ENCODE measurements at regions not wholly inside any gene's neighbourhood (a gene's known extent, or its start where the extent isn't known, plus 50 kb on each side); places are given as distances from the start of the nearest gene placed in this dataset.
A peak's percentile ranks its signal among the peaks of the same experiment; 100 is the strongest.

DNA sequence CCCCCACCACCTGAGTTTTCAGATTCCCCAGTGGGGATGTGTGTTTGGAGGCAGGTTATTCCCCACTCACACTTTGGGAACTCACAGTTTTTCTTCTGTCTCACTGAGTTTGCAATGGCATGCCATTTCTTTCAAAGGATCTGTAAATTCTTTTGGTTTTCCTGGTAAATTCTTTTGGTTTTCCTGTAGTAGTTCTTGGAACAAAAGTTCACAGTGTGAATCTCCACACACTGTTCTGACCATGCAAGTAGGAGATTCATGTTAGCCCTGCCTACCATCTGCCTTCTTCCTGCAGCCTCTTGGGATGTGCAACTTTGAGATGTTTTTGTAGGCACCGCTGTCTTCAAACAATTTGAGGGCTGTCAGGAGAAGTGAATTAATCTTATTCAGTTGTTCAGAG lies 165.6 kb upstream of the OGFRL1 start:
- peak; percentile 45 for DNase-seq (ENCODE audit: low read depth)

DNA sequence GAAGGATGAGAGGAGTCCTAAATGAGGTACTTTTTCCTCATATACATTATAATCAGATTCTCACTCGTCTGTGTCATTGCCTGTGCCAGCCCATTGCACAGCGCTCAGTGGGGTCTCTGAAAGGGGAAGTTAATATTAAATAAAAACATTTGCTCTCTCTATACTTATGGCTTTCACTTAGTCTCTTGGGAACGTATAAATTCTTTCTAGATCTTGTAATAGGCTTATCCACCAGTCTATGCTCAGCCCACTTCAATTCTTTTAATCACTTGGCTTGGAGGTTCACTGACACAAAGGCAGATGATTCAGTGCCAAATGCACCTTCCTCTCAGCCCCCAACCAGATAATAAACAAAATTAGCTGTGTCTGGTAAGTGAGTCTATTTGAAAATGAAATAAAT lies 164.3 kb upstream of the OGFRL1 start:
- no peak for DNase-seq (ENCODE audit: low read depth)

DNA sequence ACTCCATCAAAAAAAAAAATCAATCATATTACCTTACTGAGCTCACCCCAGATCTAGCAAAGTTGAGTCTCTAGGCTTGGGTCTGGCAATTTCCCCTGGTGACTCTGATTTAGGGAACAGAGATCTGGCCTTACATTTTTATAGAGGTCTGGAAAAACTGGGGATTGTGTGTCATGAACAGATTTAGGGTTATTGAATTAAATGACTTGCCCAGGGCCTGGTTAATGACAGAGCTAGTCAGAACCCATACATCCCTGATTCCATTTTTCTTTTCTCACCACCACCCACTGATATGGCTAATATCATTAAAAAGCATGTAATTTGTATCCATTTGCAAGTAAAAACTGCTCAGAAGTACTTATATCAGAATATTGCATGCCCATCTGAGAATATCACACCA lies 163.4 kb upstream of the OGFRL1 start:
- DNase-seq (ENCODE audit: low read depth), result no peak

DNA sequence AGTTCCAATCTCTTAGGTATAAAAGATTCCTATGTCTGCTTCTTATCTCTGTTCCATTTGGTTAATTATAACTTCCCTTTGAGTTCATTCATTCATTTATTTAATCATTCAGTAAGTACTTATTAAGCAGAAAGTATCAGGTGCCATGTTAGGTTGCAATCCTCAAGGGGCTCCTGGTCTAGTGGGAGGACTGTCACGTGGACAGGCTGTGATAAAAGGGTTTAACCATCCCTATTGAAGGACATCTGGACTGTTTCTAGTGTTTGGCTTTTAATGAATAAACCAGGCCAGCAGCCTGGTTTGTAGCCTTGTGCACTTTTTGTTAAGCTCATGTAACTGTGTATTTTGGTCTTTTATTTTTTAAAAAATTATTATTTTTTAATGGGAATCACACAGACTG lies 162.1 kb upstream of the OGFRL1 start:
- no peak for DNase-seq (ENCODE audit: low read depth)

DNA sequence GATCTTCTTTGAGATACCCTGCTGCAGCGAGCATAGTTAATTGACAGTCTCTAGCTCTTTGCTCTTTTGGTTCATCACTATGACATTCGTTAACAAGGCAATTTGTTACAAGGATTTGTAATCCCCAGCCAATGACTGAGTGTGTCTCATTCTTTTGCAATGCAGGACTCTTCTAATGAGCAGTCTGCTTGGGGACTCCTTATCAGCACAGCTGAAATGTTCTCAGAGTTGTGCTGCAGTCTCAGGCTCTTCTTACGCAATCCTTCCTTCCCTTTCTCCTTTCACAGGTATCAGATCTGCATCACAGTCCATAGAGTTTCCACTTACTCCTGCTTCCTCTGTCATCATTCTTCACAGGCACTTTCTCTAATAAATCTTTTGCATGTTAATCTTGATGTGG lies 161.2 kb upstream of the OGFRL1 start:
- no peak for DNase-seq (ENCODE audit: low read depth)

DNA sequence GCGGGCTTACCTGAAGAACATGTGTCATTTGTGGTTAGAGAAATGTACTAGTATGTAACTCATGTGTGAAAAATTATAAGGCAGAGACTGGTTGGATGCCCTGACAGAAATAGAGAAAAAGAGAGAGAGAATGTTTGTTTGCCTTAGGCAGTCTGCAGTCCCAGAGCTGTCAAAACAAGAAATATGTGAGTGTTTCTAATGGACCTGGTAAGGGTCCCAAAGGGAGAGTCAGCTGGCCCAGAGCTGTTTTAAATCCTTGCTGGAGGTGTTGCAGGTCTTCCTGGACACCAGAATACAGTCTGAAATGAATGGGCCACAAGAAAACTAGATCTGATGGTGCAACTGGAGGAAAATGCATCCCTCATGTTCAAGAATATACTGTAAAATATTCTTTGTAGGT lies 158.3 kb upstream of the OGFRL1 start:
- DNase-seq (ENCODE audit: low read depth), result no peak

DNA sequence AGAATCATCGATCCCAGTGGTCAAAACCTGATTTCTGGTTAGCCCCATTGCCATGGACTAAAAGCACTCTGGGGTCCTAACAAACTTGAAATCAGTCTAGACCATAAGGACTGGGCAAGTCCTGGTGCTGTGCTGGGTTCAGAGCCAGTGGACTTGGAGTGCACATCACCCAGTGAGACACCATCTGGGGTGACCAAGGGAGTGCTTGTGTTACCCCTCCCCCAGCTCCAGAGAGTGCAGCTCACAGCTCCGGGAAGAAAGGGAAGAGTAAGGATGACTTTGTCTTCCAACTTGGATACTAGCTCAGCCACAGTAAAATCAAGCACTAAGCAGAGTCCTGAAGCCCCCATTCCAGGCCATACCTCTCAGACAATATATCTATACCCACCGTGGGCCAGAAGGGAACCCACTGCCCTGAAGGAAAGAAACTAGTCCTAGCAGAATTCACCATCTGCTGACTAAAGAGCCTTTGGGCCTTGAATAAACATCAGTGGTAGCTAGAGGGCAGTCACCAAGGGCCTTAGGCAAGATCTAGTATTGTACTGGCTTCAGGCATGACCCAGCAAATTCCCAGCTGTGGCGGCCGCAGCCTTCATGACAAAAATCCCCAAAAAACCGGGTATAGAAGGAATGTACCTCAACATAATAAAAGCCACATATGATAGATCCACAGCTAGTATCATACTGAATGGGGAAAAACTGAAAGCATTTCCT lies 153.5 kb upstream of the OGFRL1 start:
- DNase-seq (ENCODE audit: low read depth), result no peak

DNA sequence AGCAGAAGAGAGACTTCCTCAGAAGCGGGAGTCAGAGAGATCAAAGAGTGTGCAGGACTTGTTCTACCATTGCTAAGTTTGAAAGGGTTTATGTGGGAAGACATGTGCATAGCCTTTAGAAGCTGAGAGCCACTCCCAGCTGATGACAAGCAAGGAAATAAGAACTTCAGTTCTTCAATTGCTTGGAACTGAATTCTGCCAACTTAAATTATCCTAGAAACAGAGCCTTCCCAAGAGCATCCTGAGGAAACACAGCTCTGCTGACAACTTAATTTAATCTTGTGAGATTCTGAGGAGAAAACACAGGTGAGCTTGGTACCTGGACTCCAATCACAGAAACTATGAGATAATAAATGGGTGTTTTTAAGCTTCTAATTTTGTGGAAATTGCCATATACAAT lies 150.6 kb upstream of the OGFRL1 start:
- no peak for DNase-seq (ENCODE audit: low read depth)

DNA sequence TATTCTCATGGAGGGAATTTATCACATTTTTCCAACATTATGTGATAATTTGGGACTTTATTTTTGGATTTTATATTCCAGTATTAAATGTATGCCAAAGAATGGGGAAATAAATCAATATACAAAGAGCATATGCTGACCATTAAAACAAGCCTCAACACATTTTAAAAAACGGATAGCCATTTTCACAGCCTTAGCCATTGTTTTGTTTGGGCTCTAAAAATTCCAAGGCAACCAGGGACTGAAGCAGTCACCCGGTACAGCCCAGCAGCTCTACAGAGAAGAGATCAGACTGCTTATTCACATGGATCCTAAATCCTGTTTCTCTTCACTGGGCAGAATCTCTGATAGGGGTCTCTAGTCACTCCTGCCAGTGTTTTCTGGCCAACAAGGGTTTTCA lies 150.2 kb upstream of the OGFRL1 start:
- peak; percentile 20 for DNase-seq (ENCODE audit: low read depth)

DNA sequence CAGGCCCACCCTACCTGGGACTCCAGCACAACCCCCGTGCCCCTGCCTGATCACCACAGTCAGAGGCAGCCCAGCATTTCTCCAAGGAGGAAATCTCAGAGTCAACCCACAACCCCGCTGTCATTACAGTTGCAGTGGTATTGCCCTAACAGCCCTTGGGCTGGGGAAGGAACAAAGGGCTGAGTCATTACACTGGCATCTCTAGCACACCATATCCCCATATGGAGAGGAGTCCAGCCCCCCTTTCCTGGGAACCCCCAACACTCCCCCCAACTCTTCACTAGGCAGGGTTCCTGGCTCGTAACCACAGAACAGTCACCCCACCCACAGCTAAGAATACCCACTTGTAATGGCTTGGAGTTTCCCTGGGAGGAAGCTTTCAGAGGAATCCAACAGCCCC lies 149.4 kb upstream of the OGFRL1 start:
- peak; percentile 89 for DNase-seq (ENCODE audit: low read depth)

DNA sequence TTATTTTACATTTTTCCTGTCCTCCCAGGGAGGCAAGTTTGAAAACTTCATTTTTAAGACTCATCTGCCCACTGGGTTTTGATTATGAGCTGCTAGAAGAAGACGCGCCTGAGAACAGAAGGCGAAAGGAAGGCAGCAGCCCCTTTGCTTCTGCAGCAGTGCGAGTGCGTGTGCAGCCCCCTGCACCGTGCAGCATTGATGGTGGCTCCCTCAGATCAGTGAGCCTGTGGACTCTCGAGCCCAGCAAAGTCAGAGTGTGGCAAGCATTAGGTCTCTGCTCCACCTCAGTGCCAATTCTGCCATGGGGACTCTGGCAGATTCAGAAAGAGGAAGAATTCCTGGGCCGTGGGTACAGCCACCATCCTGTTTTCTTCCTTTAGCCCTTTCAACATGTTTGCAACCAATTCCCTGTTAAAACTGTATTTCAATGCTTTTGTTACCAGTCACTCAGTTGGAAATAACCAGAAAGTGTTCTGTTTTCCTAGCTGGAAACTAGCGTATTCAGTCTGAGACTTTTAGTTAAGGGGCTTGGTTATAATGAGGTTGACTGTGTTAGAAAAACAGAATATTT lies 134.8 kb upstream of the OGFRL1 start:
- no peak for DNase-seq (ENCODE audit: low read depth)

DNA sequence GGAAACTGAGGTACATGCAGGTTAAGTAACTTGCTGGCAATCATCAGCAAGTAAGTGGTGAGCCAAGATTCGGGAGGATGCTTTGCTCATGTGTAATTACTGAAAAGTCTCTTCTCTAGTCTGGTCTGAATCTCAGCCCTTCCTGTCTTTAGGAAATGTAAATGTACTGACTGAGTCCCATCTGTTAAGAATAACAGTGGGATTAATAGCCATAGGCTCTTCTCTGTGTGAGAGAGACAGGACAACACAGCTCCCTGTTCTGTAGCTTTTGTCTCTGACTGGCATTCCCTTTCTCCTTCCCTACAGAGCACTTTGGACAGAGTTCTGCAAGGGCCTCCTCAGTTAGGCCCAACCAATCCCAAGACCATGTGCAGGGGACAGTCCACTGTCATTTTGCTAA lies 131.3 kb upstream of the OGFRL1 start:
- no peak for DNase-seq (ENCODE audit: low read depth)

DNA sequence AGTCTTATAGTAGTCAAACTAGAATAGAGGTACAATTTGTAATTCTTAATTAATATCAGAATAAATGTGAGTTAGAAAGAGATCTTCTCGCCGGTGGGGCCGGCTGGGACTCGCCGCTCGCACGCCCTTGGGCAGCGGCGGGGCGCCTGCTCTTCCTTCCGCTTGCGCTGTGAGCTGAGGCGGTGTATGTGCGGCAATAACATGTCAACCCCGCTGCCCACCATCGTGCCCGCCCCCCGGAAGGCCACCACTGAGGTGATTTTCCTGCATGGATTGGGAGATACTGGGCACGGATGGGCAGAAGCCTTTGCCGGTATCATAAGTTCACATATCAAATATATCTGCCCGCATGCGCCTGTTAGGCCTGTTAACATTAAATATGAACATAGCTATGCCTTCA lies 123.7 kb upstream of the OGFRL1 start:
- no peak for DNase-seq (ENCODE audit: low read depth)

DNA sequence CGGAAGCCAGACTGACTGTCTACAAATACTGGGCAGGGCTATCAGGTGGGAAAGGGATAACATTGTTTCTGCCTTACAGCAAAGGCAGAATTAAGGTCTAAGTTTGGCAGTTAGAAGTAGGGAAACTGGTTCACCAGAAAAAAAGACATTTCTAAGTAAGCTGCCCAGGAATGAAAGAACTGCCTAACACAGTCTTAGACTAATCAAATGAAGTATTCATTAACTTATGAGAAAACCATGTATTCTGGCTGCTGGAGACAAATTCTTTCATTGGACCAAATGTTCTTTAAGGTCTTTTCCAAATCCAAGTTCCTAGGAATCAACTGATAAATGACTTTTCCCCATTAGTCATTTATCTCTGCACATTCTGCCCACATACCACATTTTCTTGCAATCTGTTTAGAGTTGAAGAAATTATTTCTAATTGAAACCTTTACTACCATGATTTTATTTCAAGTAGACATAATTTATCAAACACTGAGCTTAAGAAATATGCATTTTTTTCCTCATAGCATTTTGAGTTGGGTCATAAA lies 120.3 kb upstream of the OGFRL1 start:
- no peak for DNase-seq (ENCODE audit: low read depth)

DNA sequence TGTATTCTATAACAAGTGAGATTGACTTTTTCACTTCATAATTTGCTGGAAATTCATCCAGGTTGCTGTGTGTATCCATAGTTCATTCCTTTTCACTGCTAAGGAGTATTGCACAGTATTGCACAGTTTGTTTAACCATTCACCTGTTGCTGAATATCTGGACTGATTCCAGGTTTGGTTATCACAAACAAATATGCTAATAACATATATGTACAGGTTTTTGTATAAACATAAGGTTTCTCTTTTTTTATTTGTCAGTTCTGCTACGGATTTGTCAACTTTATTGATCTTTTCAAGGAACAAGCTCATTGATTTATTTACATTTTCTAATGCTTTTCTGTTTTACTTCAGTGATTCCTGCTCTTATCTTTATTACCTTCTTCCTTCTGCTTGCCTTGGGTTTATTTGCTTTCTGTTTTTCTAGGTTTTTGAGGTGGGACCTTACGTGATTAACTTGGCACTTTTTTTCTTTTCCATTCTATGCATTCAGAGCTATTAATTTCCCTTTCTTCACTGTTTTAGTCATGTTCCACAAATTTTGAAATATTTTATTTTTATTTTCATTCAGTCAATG lies 117.0 kb upstream of the OGFRL1 start:
- no peak for DNase-seq (ENCODE audit: low read depth)

DNA sequence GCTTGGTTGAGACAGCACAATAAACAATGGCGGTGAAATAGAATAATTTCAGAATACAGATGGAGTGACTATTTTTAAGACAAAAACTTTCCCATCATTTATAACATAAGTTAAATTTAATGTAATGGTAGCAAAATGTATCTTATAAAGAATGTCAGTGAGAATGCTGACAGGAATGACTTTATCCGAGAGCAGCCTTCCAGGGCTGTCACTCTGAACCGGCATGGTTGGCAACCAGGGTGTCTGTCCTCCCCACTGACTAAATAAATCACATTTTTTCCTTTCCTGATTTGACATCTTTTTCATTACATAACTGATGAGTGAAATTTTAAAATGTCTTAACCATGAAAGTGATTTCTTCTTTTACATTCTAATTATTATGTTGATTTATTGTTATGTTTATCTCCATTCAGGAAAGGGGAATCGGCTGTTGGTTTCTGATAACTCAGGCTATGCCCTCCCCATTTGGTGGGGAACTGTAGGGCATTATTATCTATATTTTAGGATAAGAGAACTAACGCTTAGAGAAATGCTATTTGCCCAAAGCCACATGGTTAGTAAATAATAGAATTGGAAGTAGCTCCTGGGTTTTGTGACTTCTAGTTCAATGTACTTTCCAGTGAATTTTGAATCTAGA lies 109.2 kb upstream of the OGFRL1 start:
- no peak for DNase-seq (ENCODE audit: low read depth)

DNA sequence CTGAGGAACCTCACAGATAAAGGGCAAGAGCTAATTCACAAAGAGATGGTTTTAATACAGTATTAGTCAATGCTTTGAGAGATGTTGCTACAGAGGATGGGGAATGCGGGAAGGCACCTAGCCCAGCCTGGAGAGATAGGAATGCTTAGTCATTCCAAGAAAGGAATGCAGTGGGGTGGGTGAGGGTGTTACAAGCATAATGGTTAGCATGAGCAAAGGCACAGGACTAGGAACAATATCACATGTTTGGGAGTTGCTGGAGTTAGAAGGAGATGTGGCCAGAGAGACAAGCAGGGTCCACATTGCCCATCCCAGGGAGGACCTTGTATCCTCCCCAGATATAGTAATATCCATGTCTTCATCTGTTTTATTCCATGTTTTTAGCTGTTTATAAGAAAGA lies 107.0 kb upstream of the OGFRL1 start:
- DNase-seq (ENCODE audit: low read depth), result peak; percentile 90

DNA sequence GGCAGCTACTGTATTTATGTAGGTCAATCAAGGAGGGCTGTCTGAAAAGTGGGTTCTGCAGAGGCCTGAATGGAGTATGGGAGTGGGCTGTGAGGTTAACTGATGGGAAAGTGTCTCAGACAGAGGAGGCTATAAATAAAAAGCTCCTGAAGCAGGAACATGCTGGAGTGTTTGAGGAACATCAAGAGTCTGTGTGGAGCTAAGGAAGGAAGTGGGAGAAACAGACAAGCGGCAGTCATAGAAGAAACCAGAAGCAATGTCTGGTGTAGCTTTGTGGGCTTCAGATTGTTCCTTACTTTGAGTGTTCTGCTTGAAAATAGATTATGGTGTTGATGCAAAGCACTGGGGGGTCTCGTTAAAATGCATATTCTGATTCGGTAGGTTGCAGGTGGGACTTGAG lies 101.5 kb upstream of the OGFRL1 start:
- no peak for DNase-seq (ENCODE audit: low read depth)

DNA sequence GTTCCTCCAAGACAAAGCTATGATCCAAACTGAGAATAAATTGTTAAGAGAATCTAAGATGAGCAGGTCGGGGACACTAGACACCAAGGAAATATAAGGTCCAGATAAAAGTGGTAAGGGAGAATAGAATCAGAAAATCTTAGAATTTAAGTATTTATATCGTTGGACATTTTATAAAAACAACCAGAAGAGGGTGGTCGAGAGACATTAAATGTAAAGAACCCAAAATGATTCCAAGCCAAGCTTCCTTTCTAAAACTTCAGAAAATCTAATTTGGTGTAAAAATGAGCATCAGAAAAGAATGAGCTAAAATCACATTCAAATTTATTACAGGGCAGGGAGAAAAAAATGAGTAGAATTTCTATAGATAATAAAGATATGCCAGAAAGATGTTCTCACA lies 97.8 kb upstream of the OGFRL1 start:
- DNase-seq (ENCODE audit: low read depth), result peak; percentile 46

DNA sequence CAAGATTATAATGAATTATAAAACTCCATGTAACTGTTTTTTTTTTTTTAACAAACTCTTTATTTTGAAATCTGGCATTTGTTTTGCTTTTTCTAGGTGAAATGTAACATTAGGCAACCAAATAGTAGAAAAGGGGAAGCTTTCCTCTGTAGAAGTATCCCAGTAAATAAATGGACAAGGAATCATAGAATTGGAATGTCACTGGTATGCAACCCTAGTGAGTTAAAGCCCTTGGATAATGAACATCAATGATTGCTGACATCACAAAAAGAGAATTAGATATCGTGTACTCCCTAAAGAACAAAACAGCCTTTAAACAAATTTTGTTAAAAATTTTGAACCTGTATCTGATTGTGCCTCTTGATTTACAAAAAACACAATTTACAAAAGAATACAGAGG lies 93.9 kb upstream of the OGFRL1 start:
- peak; percentile 54 for DNase-seq (ENCODE audit: low read depth)

DNA sequence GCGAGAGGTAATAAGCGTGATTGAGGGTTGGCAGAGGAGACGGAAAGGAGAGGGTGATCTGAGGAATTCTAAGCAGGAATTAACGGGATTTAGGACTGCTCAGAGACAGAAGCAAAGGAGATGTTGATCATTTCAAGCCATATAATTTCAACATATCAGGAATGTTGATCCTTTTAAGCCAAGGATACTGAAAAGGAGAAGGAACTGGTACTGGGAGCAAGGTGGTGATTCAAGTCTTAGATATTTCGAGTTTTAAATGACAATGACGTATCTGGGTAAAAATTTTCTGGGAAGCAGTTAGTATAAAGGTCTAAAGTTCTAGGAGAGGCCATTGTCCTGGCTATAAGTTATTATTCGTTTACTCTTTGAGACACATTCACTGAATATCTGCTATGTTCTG lies 91.3 kb upstream of the OGFRL1 start:
- peak; percentile 3 for DNase-seq (ENCODE audit: low read depth)

DNA sequence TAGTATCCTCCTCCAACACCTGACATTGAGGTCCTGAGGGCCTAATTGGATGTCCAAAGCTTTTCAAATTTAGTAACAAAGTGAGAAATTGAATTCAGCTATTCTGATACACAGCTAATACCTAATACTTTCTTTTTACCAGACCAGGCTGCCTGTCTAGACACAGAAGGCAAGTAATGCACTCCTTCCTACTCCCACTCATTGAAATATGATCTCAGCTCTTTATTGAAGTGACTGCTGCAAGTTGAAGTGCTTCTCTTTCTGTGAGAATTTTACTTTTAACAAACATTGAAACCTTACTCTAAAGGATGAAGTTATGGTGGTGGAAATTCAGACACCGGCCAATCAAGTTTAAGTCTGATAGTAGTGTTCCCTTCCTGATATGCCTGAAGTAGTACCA lies 90.8 kb upstream of the OGFRL1 start:
- no peak for DNase-seq (ENCODE audit: low read depth)

DNA sequence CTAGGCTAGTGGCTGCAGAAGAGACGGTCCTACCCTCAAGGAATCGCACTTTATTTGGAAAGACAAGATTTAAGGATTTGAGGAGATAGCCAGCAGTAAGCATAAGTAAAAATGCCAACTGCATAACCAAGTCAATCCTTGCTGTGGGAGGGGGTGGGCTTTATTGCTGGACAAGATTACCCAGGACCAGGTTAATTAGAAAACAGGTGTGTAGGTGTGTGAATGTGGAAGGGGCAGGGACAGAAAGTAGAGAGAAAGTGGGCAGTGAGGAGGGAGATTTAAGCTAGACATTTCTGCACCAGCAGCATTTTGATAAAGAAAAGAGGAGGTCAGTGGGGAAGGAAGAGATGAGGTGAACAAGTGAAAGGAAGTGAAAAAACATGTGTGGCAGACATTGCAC lies 89.7 kb upstream of the OGFRL1 start:
- DNase-seq (ENCODE audit: low read depth), result no peak

Measured in HT1080 (cell line).